ENCODE measurements at regions not wholly inside any gene's neighbourhood (a gene's known extent, or its start where the extent isn't known, plus 50 kb on each side); places are given as distances from the start of the nearest gene placed in this dataset.

GRCh38 chr15:96565266-96565665 lies 234.8 kb downstream of the NR2F2 start:
- no peak for ATAC-seq
- DNase-seq (ENCODE audit: low spot score in 2 of 2), result no peak
- peaks cover 0 to 20% of the 10 kb centered on the region in 2 donors for H3K36me3 Mint-ChIP-seq
- H3K9me3 Mint-ChIP-seq, result peaks cover 17 to 25% of the 10 kb centered on the region in 2 donors
- H3K27ac Mint-ChIP-seq, result no peak overlapping the region

- no peak for ATAC-seq
- H3K27ac Mint-ChIP-seq, result no peak overlapping the region
These were observed 244.3 kb downstream of the NR2F2 start for GRCh38 chr15:96574782-96575181.

GRCh38 chr15:96576596-96576995 lies 246.1 kb downstream of the NR2F2 start:
- peaks cover 4 to 7% of the 10 kb centered on the region in 2 donors for H3K9me3 Mint-ChIP-seq
- no peak for ATAC-seq

More at GRCh38 chr15:96574782-96575181, 244.3 kb downstream of the NR2F2 start:
- Mint-ChIP-seq H3K36me3 (no peaks in the 10 kb centered on the region), H3K9me3 (peaks cover 4 to 7% of the 10 kb centered on the region in 2 donors)
- DNase-seq (ENCODE audit: low spot score in 2 of 2), result no peak

GRCh38 chr15:96578393-96578792 lies 247.9 kb downstream of the NR2F2 start:
- Mint-ChIP-seq H3K9me3 (peaks cover 0 to 4% of the 10 kb centered on the region in 2 donors), H3K27ac (no peak overlapping the region), H3K36me3 (no peaks in the 10 kb centered on the region)
- DNase-seq (ENCODE audit: low spot score in 2 of 2) (no peak), ATAC-seq (no peak)

More at GRCh38 chr15:96576596-96576995, 246.1 kb downstream of the NR2F2 start:
- H3K36me3 Mint-ChIP-seq, result no peaks in the 10 kb centered on the region
- DNase-seq (ENCODE audit: low spot score in 2 of 2), result no peak
- no peak overlapping the region for H3K27ac Mint-ChIP-seq

GRCh38 chr15:96581371-96581770 lies 250.9 kb downstream of the NR2F2 start:
- no peak overlapping the region for H3K27ac Mint-ChIP-seq
- no peaks in the 10 kb centered on the region for H3K9me3 Mint-ChIP-seq
- no peaks in the 10 kb centered on the region for H3K36me3 Mint-ChIP-seq
- DNase-seq (ENCODE audit: low spot score in 2 of 2), result no peak
- ATAC-seq, result no peak

GRCh38 chr15:96582473-96582872 lies 252.0 kb downstream of the NR2F2 start:
- DNase-seq (ENCODE audit: low spot score in 2 of 2) (no peak), ATAC-seq (no peak)
- no peaks in the 10 kb centered on the region for H3K36me3 Mint-ChIP-seq
- no peaks in the 10 kb centered on the region for H3K9me3 Mint-ChIP-seq
- H3K27ac Mint-ChIP-seq, result no peak overlapping the region

- DNase-seq (ENCODE audit: low spot score in 2 of 2) (no peak), ATAC-seq (no peak)
- Mint-ChIP-seq H3K9me3 (no peaks in the 10 kb centered on the region), H3K36me3 (no peaks in the 10 kb centered on the region), H3K27ac (no peak overlapping the region)
These were observed 253.2 kb downstream of the NR2F2 start for GRCh38 chr15:96583671-96584070.

- Mint-ChIP-seq H3K27ac (no peak overlapping the region), H3K36me3 (no peaks in the 10 kb centered on the region), H3K9me3 (no peaks in the 10 kb centered on the region)
- no peak for DNase-seq (ENCODE audit: low spot score in 2 of 2)
- no peak for ATAC-seq
These were observed 255.2 kb downstream of the NR2F2 start for GRCh38 chr15:96585484-96586386.

- no peaks in the 10 kb centered on the region for H3K9me3 Mint-ChIP-seq
- no peak for ATAC-seq
These were observed 256.4 kb downstream of the NR2F2 start for GRCh38 chr15:96586901-96587300.

GRCh38 chr15:96589864-96590263 lies 259.4 kb downstream of the NR2F2 start:
- ATAC-seq (no peak), DNase-seq (ENCODE audit: low spot score in 2 of 2) (no peak)
- Mint-ChIP-seq H3K9me3 (no peaks in the 10 kb centered on the region), H3K36me3 (no peaks in the 10 kb centered on the region), H3K27ac (no peak overlapping the region)

More at GRCh38 chr15:96586901-96587300, 256.4 kb downstream of the NR2F2 start:
- no peak for DNase-seq (ENCODE audit: low spot score in 2 of 2)
- Mint-ChIP-seq H3K36me3 (no peaks in the 10 kb centered on the region), H3K27ac (no peak overlapping the region)

GRCh38 chr15:96593735-96594134 lies 263.2 kb downstream of the NR2F2 start:
- DNase-seq (ENCODE audit: low spot score in 2 of 2), result no peak
- H3K27ac Mint-ChIP-seq, result no peak overlapping the region
- no peaks in the 10 kb centered on the region for H3K9me3 Mint-ChIP-seq
- ATAC-seq, result no peak
- H3K36me3 Mint-ChIP-seq, result no peaks in the 10 kb centered on the region

- no peak for ATAC-seq
- Mint-ChIP-seq H3K36me3 (no peaks in the 10 kb centered on the region), H3K9me3 (no peaks in the 10 kb centered on the region), H3K27ac (no peak overlapping the region)
- no peak for DNase-seq (ENCODE audit: low spot score in 2 of 2)
These were observed 265.5 kb downstream of the NR2F2 start for GRCh38 chr15:96595951-96596350.

- ATAC-seq (no peak), DNase-seq (ENCODE audit: low spot score in 2 of 2) (no peak)
- Mint-ChIP-seq H3K36me3 (no peaks in the 10 kb centered on the region), H3K27ac (no peak overlapping the region), H3K9me3 (no peaks in the 10 kb centered on the region)
These were observed 268.0 kb downstream of the NR2F2 start for GRCh38 chr15:96598514-96598913.

GRCh38 chr15:96599268-96599667 lies 268.8 kb downstream of the NR2F2 start:
- Mint-ChIP-seq H3K9me3 (no peaks in the 10 kb centered on the region), H3K27ac (no peak overlapping the region), H3K36me3 (no peaks in the 10 kb centered on the region)
- ATAC-seq, result no peak
- no peak for DNase-seq (ENCODE audit: low spot score in 2 of 2)

GRCh38 chr15:96600350-96600749 lies 269.9 kb downstream of the NR2F2 start:
- Mint-ChIP-seq H3K9me3 (no peaks in the 10 kb centered on the region), H3K36me3 (no peaks in the 10 kb centered on the region), H3K27ac (no peak overlapping the region)
- DNase-seq (ENCODE audit: low spot score in 2 of 2), result no peak
- ATAC-seq, result no peak

GRCh38 chr15:96606617-96607016 lies 276.1 kb downstream of the NR2F2 start:
- DNase-seq (ENCODE audit: low spot score in 2 of 2), result no peak
- H3K36me3 Mint-ChIP-seq, result no peaks in the 10 kb centered on the region
- no peak for ATAC-seq
- H3K9me3 Mint-ChIP-seq, result peaks cover 4 to 7% of the 10 kb centered on the region in 2 donors
- H3K27ac Mint-ChIP-seq, result no peak overlapping the region

GRCh38 chr15:96610757-96611156 lies 280.3 kb downstream of the NR2F2 start:
- H3K36me3 Mint-ChIP-seq, result no peaks in the 10 kb centered on the region
- no peak overlapping the region for H3K27ac Mint-ChIP-seq
- DNase-seq (ENCODE audit: low spot score in 2 of 2) (no peak), ATAC-seq (no peak)
- peaks cover 7 to 17% of the 10 kb centered on the region in 2 donors for H3K9me3 Mint-ChIP-seq

- H3K27ac Mint-ChIP-seq, result no peak overlapping the region
- no peak for ATAC-seq
These were observed 282.4 kb downstream of the NR2F2 start for GRCh38 chr15:96612917-96613316.

More at GRCh38 chr15:96612917-96613316, 282.4 kb downstream of the NR2F2 start:
- peaks cover 7 to 19% of the 10 kb centered on the region in 2 donors for H3K9me3 Mint-ChIP-seq
- no peaks in the 10 kb centered on the region for H3K36me3 Mint-ChIP-seq
- DNase-seq (ENCODE audit: low spot score in 2 of 2), result no peak
